GM23248 (cell line): ENCODE measurements at regions not wholly inside any gene's neighbourhood (a gene's known extent, or its start where the extent isn't known, plus 50 kb on each side); places are given as distances from the start of the nearest gene placed in this dataset.

Experiments
- DNase-seq: peaks from one replicate; pipeline ENCODE4 v3.0.0-alpha.2; 2015
- H2AFZ ChIP-seq: fragments of 200-600 bp; sonication (generic); 2 replicates; pipeline ENCODE4 v1.6.1; 2016; ENCODE audit warnings: antibody characterized with exemption
- H3F3A ChIP-seq: fragments of 200-600 bp; sonication (generic); 2 replicates; pipeline ENCODE4 v1.6.1; 2016; ENCODE audit warnings: mild to moderate bottlenecking, antibody characterized with exemption, mixed run types; ENCODE audit not compliant: insufficient read depth
- H3K27ac ChIP-seq: fragments of 200-600 bp; sonication (generic); 2 replicates; pipeline ENCODE4 v1.5.1; 2016; ENCODE audit warnings: mild to moderate bottlenecking
- H3K27me3 ChIP-seq: fragments of 200-600 bp; sonication (generic); replicated peaks from 2 replicates; pipeline ENCODE4 v1.6.1; 2016; ENCODE audit warnings: mild to moderate bottlenecking; ENCODE audit not compliant: insufficient read depth
- H3K36me3 ChIP-seq: fragments of 200-600 bp; sonication (generic); 2 replicates; pipeline ENCODE4 v1.6.1; 2016; ENCODE audit warnings: low read depth, mild to moderate bottlenecking
- H3K4me1 ChIP-seq: fragments of 200-600 bp; sonication (generic); 2 replicates; pipeline ENCODE4 v1.6.1; 2016; ENCODE audit warnings: mild to moderate bottlenecking; ENCODE audit not compliant: insufficient read depth
- H3K4me2 ChIP-seq: fragments of 200-600 bp; sonication (generic); one replicate; pipeline ENCODE4 v1.6.1; 2016; ENCODE audit warnings: mild to moderate bottlenecking; ENCODE audit not compliant: unreplicated experiment
- H3K4me3 ChIP-seq: fragments of 200-600 bp; sonication (generic); 2 replicates; pipeline ENCODE4 v1.5.1; 2016; ENCODE audit warnings: mild to moderate bottlenecking
- H3K79me2 ChIP-seq: fragments of 200-600 bp; sonication (generic); 2 replicates; pipeline ENCODE4 v1.6.1; 2016; ENCODE audit warnings: mild to moderate bottlenecking; ENCODE audit not compliant: insufficient read depth
- H3K9ac ChIP-seq: fragments of 200-600 bp; sonication (generic); 2 replicates; pipeline ENCODE4 v1.6.1; 2016; ENCODE audit warnings: mild to moderate bottlenecking
- H3K9me2 ChIP-seq: fragments of 200-600 bp; sonication (generic); 2 replicates; pipeline ENCODE4 v1.6.1; 2016; ENCODE audit warnings: mixed run types, mild to moderate bottlenecking, moderate library complexity; ENCODE audit not compliant: insufficient read depth
- H3K9me3 ChIP-seq: fragments of 200-600 bp; sonication (generic); one replicate; pipeline ENCODE4 v1.6.1; 2017; ENCODE audit warnings: low read depth
- H4K20me1 ChIP-seq: fragments of 200-600 bp; sonication (generic); 2 replicates; pipeline ENCODE4 v1.6.0; 2016; ENCODE audit not compliant: insufficient read depth
- EZH2 ChIP-seq: fragments of 200-600 bp; sonication (generic); IDR thresholded peaks from 2 replicates; pipeline ENCODE4 v1.6.1; 2018; ENCODE audit warnings: antibody characterized with exemption, mild to moderate bottlenecking; ENCODE audit not compliant: insufficient read depth, poor library complexity, severe bottlenecking
- EZH2phosphoT487 ChIP-seq: fragments of 200-600 bp; sonication (generic); IDR thresholded peaks from 2 replicates; pipeline ENCODE4 v1.6.1; 2018; ENCODE audit warnings: antibody characterized with exemption, moderate library complexity, mild to moderate bottlenecking, low read depth; ENCODE audit not compliant: insufficient read depth
- WGBS, 2 experiments: methylation state at CpG; one replicate each; pipeline ENCODE4 v1.1.6; 2015 to 2017; ENCODE audit warnings: low lambda C conversion rate in 2 of 2, low coverage in 1 of 2; ENCODE audit errors: missing lambda C conversion rate in 2 of 2; 5-methylcytosine and 5-hydroxymethylcytosine counted together
- in situ Hi-C: fragments of 300-500 bp; cut with MboI; formaldehyde crosslinking; loops from 2 replicates; pipeline ENCODE4 v1.15.0; 2020

DNA sequence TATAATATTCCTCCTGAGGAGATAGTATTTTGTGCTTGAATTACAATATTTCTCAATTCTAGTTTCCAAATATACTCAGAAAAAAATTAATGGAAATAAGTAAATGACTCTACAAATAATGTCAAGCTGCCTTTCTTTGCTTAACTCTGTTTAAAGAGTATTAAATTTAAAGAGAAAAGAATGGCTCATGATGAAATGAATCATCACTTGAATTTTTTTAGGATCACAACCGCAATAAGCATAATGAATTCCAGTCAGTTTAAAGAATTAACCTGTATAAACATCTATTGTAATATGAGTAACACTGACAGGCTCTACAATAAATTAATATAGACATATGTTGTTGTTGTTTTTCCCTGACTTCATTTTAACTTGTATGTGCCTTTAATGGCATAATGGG lies 266.2 kb upstream of the ADGRB3 start:
- no peak overlapping the region for H3K9ac ChIP-seq
- H3K36me3 ChIP-seq, result no peaks in the 10 kb centered on the region
- H3K9me2 ChIP-seq, result no peaks in the 10 kb centered on the region
- H2AFZ ChIP-seq, result no peak overlapping the region
- no peaks in the 10 kb centered on the region for H4K20me1 ChIP-seq
- in situ Hi-C loops, result no loop called here
- no peaks in the 10 kb centered on the region for H3K9me3 ChIP-seq
- WGBS, 2 experiments, result 11 to 32% methylated on average over 1 of the region's 1 CpG
- no peak overlapping the region for H3K4me2 ChIP-seq
- no peak overlapping the region for H3K4me3 ChIP-seq
- no peaks in the 10 kb centered on the region for H3K27me3 ChIP-seq
- H3K27ac ChIP-seq, result no peak overlapping the region
- H3K4me1 ChIP-seq, result no peaks in the 10 kb centered on the region
- no peak for TF ChIP-seq EZH2
- no peak for TF ChIP-seq EZH2phosphoT487
- no peaks in the 10 kb centered on the region for H3K79me2 ChIP-seq
- no peaks in the 10 kb centered on the region for H3F3A ChIP-seq
- DNase-seq, result no peak

DNA sequence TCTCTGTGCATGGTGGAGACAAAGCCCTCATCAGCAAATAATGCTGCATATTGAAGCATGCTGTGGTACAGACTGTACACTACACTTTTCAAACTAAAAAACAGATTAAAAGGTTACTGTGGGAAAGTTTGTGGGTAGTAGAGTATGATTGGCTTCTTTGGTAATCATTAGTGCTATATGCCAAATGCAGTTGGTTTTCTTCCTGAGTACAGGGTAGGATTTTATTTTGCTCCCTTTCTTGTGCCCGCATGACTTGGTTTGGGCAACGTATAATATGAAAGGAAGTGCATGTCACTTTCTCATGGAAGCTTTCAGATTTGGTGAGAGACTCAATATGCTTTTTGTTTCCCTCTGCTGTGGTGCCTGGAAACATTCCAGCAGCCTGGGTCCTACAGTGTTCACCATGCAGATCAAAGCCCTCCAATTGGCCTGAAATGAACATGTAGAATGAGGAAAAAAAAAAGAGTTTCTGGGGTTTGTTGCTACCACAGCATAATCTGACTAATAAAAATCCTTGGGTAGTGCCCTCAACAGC lies 270.7 kb upstream of the ADGRB3 start:
- H3K36me3 ChIP-seq, result no peaks in the 10 kb centered on the region
- 9 to 16% methylated on average over 2 of the region's 2 CpGs for WGBS, 2 experiments
- H3K9ac ChIP-seq, result no peak overlapping the region
- no peaks in the 10 kb centered on the region for H3K9me2 ChIP-seq
- no peak for DNase-seq
- no peaks in the 10 kb centered on the region for H4K20me1 ChIP-seq
- no peak overlapping the region for H3K4me3 ChIP-seq
- no peak overlapping the region for H3K4me2 ChIP-seq
- no peaks in the 10 kb centered on the region for H3K9me3 ChIP-seq
- no peaks in the 10 kb centered on the region for H3F3A ChIP-seq
- no peak overlapping the region for H2AFZ ChIP-seq
- in situ Hi-C loops, result no loop called here
- no peaks in the 10 kb centered on the region for H3K79me2 ChIP-seq
- TF ChIP-seq EZH2phosphoT487, result no peak
- TF ChIP-seq EZH2, result no peak
- H3K27me3 ChIP-seq, result no peaks in the 10 kb centered on the region
- H3K27ac ChIP-seq, result no peak overlapping the region
- no peaks in the 10 kb centered on the region for H3K4me1 ChIP-seq

GRCh38 chr6:68343901-68344300 lies 291.2 kb upstream of the ADGRB3 start:
- no peaks in the 10 kb centered on the region for H3K36me3 ChIP-seq
- WGBS, 2 experiments, result 8 to 20% methylated on average over 1 of the region's 1 CpG
- no peaks in the 10 kb centered on the region for H3K9me2 ChIP-seq
- H3K9ac ChIP-seq, result no peak overlapping the region
- H3K4me2 ChIP-seq, result no peak overlapping the region
- H3K27ac ChIP-seq, result no peak overlapping the region
- no peaks in the 10 kb centered on the region for H3K79me2 ChIP-seq
- H3F3A ChIP-seq, result no peaks in the 10 kb centered on the region
- H2AFZ ChIP-seq, result no peak overlapping the region
- TF ChIP-seq EZH2 (no peak), EZH2phosphoT487 (no peak)
- no peak overlapping the region for H3K4me3 ChIP-seq
- H4K20me1 ChIP-seq, result no peaks in the 10 kb centered on the region
- peak; percentile 1 for DNase-seq
- H3K9me3 ChIP-seq, result no peaks in the 10 kb centered on the region
- in situ Hi-C loops, result no loop called here
- no peaks in the 10 kb centered on the region for H3K27me3 ChIP-seq
- H3K4me1 ChIP-seq, result no peaks in the 10 kb centered on the region

DNA sequence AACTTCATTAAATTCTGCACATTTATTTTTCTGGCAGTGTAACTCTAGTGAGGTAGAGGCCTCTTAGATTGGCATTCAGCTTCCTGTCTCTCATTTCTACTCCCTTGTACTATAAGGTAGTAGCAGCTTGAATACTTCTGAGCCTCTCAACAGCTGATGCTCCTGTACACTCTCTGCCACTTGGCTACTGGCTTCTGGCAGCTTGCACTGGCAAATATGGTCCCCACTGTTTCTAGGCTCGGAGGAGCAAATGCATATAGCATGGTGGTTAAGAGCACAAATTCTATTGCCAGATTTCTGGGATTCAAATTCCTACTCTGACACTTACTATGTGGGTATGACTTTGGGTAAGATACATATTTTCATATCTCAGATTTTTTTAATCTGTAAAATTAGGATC lies 292.8 kb upstream of the ADGRB3 start:
- Histone ChIP-seq H4K20me1 (no peaks in the 10 kb centered on the region), H3K36me3 (no peaks in the 10 kb centered on the region), H3K9ac (no peak overlapping the region), H3K4me3 (no peak overlapping the region), H3K4me1 (no peaks in the 10 kb centered on the region), H3K9me3 (no peaks in the 10 kb centered on the region), H3K27ac (no peak overlapping the region), H3K4me2 (no peak overlapping the region), H3K9me2 (no peaks in the 10 kb centered on the region), H3K79me2 (no peaks in the 10 kb centered on the region), H3K27me3 (no peaks in the 10 kb centered on the region), H3F3A (no peaks in the 10 kb centered on the region), H2AFZ (no peak overlapping the region)
- in situ Hi-C loops, result no loop called here
- 7 to 22% methylated on average over 1 of the region's 1 CpG for WGBS, 2 experiments
- no peak for DNase-seq
- TF ChIP-seq EZH2phosphoT487 (no peak), EZH2 (no peak)

- no peaks in the 10 kb centered on the region for H3K4me1 ChIP-seq
- H3K9me2 ChIP-seq, result no peaks in the 10 kb centered on the region
- no peak overlapping the region for H2AFZ ChIP-seq
- no peaks in the 10 kb centered on the region for H3K9me3 ChIP-seq
- DNase-seq, result no peak
- no peak overlapping the region for H3K4me2 ChIP-seq
- H3F3A ChIP-seq, result no peaks in the 10 kb centered on the region
- no peak overlapping the region for H3K9ac ChIP-seq
- no peaks in the 10 kb centered on the region for H3K79me2 ChIP-seq
- no peaks in the 10 kb centered on the region for H4K20me1 ChIP-seq
- H3K27ac ChIP-seq, result no peak overlapping the region
- no peak overlapping the region for H3K4me3 ChIP-seq
- H3K27me3 ChIP-seq, result no peaks in the 10 kb centered on the region
- no peaks in the 10 kb centered on the region for H3K36me3 ChIP-seq
- TF ChIP-seq EZH2 (no peak), EZH2phosphoT487 (no peak)
- in situ Hi-C loops, result no loop called here
Measured at GRCh38 chr6:68339488-68340131, 295.5 kb upstream of the ADGRB3 start.
